Neuronal stem cell (in vitro differentiated cells): ENCODE measurements at regions not wholly inside any gene's neighbourhood (a gene's known extent, or its start where the extent isn't known, plus 50 kb on each side); places are given as distances from the start of the nearest gene placed in this dataset. TPM values are rescaled to one million over a fixed set of nuclear protein-coding genes. Genes with fewer than 3 reads are reported as not detected.

ENCODE experiments used
- DNase-seq: peaks from one replicate; pipeline ENCODE4 v3.0.0-alpha.2; 2013; ENCODE audit warnings: low spot score
- H2AFZ ChIP-seq: one replicate; pipeline ENCODE4 v1.6.1; 2013; ENCODE audit warnings: mild to moderate bottlenecking, low read length, inconsistent platforms
- H2AK5ac ChIP-seq: 2 replicates; pipeline ENCODE4 v1.6.1; 2013; ENCODE audit warnings: low read depth, mild to moderate bottlenecking, inconsistent platforms, low read length, moderate library complexity, mixed read lengths
- H2BK120ac ChIP-seq: 2 replicates; pipeline ENCODE4 v1.6.1; 2013; ENCODE audit warnings: low read depth, mild to moderate bottlenecking, inconsistent platforms, low read length, moderate library complexity, mixed read lengths
- H2BK12ac ChIP-seq: one replicate; pipeline ENCODE4 v1.6.1; 2013; ENCODE audit warnings: low read length, inconsistent platforms
- H2BK15ac ChIP-seq: 2 replicates; pipeline ENCODE4 v1.6.1; 2013; ENCODE audit warnings: mild to moderate bottlenecking, low read length, inconsistent platforms, mixed read lengths
- H2BK5ac ChIP-seq: one replicate; pipeline ENCODE4 v1.6.1; 2013; ENCODE audit warnings: inconsistent platforms, mild to moderate bottlenecking, low read length, moderate library complexity
- H3K14ac ChIP-seq: one replicate; pipeline ENCODE4 v1.6.1; 2013; ENCODE audit warnings: low read length, inconsistent platforms
- H3K18ac ChIP-seq: 2 replicates; pipeline ENCODE4 v1.6.1; 2013; ENCODE audit warnings: low read length, inconsistent platforms
- H3K23ac ChIP-seq: 2 replicates; pipeline ENCODE4 v1.6.1; 2013; ENCODE audit warnings: low read depth, mild to moderate bottlenecking, mixed read lengths, low read length, inconsistent platforms; ENCODE audit not compliant: poor library complexity
- H3K27ac ChIP-seq: replicated peaks from 3 replicates; pipeline ENCODE4 v1.5.1; 2013; ENCODE audit warnings: low read length, inconsistent platforms
- H3K27me3 ChIP-seq, 3 experiments: 2 replicates each; pipeline ENCODE4 v1.6.1; 2013; ENCODE audit warnings: low read length in 3 of 3, mild to moderate bottlenecking in 2 of 3, inconsistent platforms in 1 of 3, low read depth in 1 of 3, mixed read lengths in 1 of 3, moderate library complexity in 1 of 3; ENCODE audit not compliant: control insufficient read depth in 3 of 3, insufficient read depth in 3 of 3
- H3K36me3 ChIP-seq, 2 donors: replicated peaks in 1 of 2; 2 replicates each; pipeline ENCODE4 v1.6.1; 2013; ENCODE audit warnings: low read length in 2 of 2; ENCODE audit not compliant: control insufficient read depth in 2 of 2, insufficient read depth in 2 of 2
- H3K4ac ChIP-seq: 2 replicates; pipeline ENCODE4 v1.6.1; 2013; ENCODE audit warnings: inconsistent platforms, mild to moderate bottlenecking, low read length, moderate library complexity
- H3K4me1 ChIP-seq, 2 donors: 1 replicate in 1 of 2; 2 replicates in 1 of 2; pipeline ENCODE4 v1.6.1; 2013; ENCODE audit warnings: low read length in 2 of 2, low read depth in 1 of 2; ENCODE audit not compliant: control insufficient read depth in 2 of 2, insufficient read depth in 1 of 2
- H3K4me2 ChIP-seq: one replicate; pipeline ENCODE4 v1.6.1; 2013; ENCODE audit warnings: mild to moderate bottlenecking, low read length, inconsistent platforms; ENCODE audit not compliant: insufficient read depth, poor library complexity, severe bottlenecking
- H3K4me3 ChIP-seq, 2 donors: 2 replicates each; pipeline ENCODE4 v1.5.1; 2013; ENCODE audit warnings: low read length in 2 of 2, mild to moderate bottlenecking in 2 of 2, inconsistent platforms in 1 of 2, moderate library complexity in 1 of 2
- H3K79me1 ChIP-seq: one replicate; pipeline ENCODE4 v1.6.1; 2013; ENCODE audit warnings: low read depth, mild to moderate bottlenecking, inconsistent platforms, low read length, moderate library complexity
- H3K9ac ChIP-seq: one replicate; pipeline ENCODE4 v1.6.1; 2013; ENCODE audit warnings: mild to moderate bottlenecking, low read depth, low read length, inconsistent platforms; ENCODE audit not compliant: poor library complexity
- H3K9me3 ChIP-seq, 2 donors: replicated peaks in 1 of 2; 2 replicates each; pipeline versions ENCODE3 to v1.6.1; 2013; ENCODE audit warnings: low read length in 2 of 2, mild to moderate bottlenecking in 2 of 2, inconsistent platforms in 1 of 2, low read depth in 1 of 2, mixed read lengths in 1 of 2, moderate library complexity in 1 of 2; ENCODE audit not compliant: control insufficient read depth in 2 of 2, insufficient read depth in 1 of 2
- H4K8ac ChIP-seq: one replicate; pipeline ENCODE4 v1.6.1; 2013; ENCODE audit warnings: low read depth, mild to moderate bottlenecking, inconsistent platforms, low read length, moderate library complexity
- H4K91ac ChIP-seq: one replicate; pipeline ENCODE4 v1.6.1; 2013; ENCODE audit warnings: low read length, low read depth, mild to moderate bottlenecking, inconsistent platforms; ENCODE audit not compliant: poor library complexity
- WGBS, 2 donors: extraction: QIAGEN DNeasy Blood & Tissue Kit; methylation state at CpG; one replicate each; pipeline ENCODE4 v1.1.7; 2013; ENCODE audit warnings: missing lambda C conversion rate in 2 of 2, mixed read lengths in 1 of 2; ENCODE audit not compliant: insufficient read length in 2 of 2, insufficient replicate concordance in 1 of 2; ENCODE audit errors: extremely low coverage in 2 of 2; 5-methylcytosine and 5-hydroxymethylcytosine counted together
- small RNA-seq: library from polyadenylated mRNA; stranded (forward); fragments of <200 nt; extraction: miRNeasy Mini kit (QIAGEN cat#:217004); gene quantifications from one replicate; pipeline ENCODE3, GENCODE V24; 2013; ENCODE audit not compliant: insufficient read depth

GRCh38 chrX:124280294-124280902 lies 52.1 kb upstream of the TEX13D start:
- Histone ChIP-seq H3K36me3 (no peaks in the 10 kb centered on the region), H3K9me3 (no peaks in the 10 kb centered on the region), H3K4ac (no peak overlapping the region), H3K4me2 (no peak overlapping the region), H4K91ac (no peak overlapping the region), H2BK5ac (no peak overlapping the region), H2AK5ac (no peak overlapping the region), H3K4me3 (no peak overlapping the region), H3K23ac (no peak overlapping the region), H4K8ac (no peak overlapping the region), H2AFZ (no peak overlapping the region), H3K79me1 (no peaks in the 10 kb centered on the region), H3K14ac (no peak overlapping the region), H3K27me3 (no peaks in the 10 kb centered on the region), H3K4me1 (peaks cover 0 to 3% of the 10 kb centered on the region in 2 donors), H3K18ac (no peak overlapping the region), H3K27ac (no peak overlapping the region), H2BK15ac (no peak overlapping the region), H2BK12ac (no peak overlapping the region), H3K9ac (no peak overlapping the region), H2BK120ac (no peak overlapping the region)
- no CpG with 5 or more reads among the region's 8 CpGs for WGBS, 2 donors
- DNase-seq = no peak

- Histone ChIP-seq H3K9ac (no peak overlapping the region), H3K14ac (no peak overlapping the region), H4K8ac (no peak overlapping the region), H3K4me1 (peaks cover 0 to 3% of the 10 kb centered on the region in 2 donors), H3K4me3 (no peak overlapping the region), H3K4me2 (no peak overlapping the region), H2AK5ac (no peak overlapping the region), H2BK12ac (no peak overlapping the region), H2BK120ac (no peak overlapping the region), H3K9me3 (no peaks in the 10 kb centered on the region), H3K27me3 (no peaks in the 10 kb centered on the region), H3K18ac (no peak overlapping the region), H3K4ac (no peak overlapping the region), H3K79me1 (no peaks in the 10 kb centered on the region), H3K36me3 (no peaks in the 10 kb centered on the region), H3K27ac (no peak overlapping the region), H3K23ac (no peak overlapping the region), H2BK15ac (no peak overlapping the region), H4K91ac (no peak overlapping the region), H2AFZ (no peak overlapping the region), H2BK5ac (no peak overlapping the region)
- WGBS, 2 donors = no CpG with 5 or more reads among the region's 2 CpGs
- DNase-seq = no peak
Observed at GRCh38 chrX:124282580-124282979, 49.9 kb upstream of the TEX13D start.

Small RNA genes lying in the stretch of these regions (small RNA-seq; reads per million reads assigned to genes)
- gene RF00561 = not detected
